ENCODE measurements at regions not wholly inside any gene's neighbourhood (a gene's known extent, or its start where the extent isn't known, plus 50 kb on each side); places are given as distances from the start of the nearest gene placed in this dataset.
"Not testable (repeated sequence)": the region's sequence is repeated elsewhere in the genome, so short reads cannot be mapped to it uniquely, and the experiment has no call there.

GRCh38 chr12:11446372-11446771 is 51.0 kb upstream of the PRB2 start:
- DNase-seq: no peak
- intact Hi-C loops (cut with DNase I): no loop called here

GRCh38 chr12:11457996-11458645 is 62.8 kb upstream of the PRB2 start:
- no peak for DNase-seq
- intact Hi-C loops (cut with DNase I): no loop called here

GRCh38 chr12:11460343-11461023 is 65.1 kb upstream of the PRB2 start:
- DNase-seq: no peak
- intact Hi-C loops (cut with DNase I): no loop called here

- no peak for DNase-seq
- intact Hi-C loops (cut with DNase I): no loop called here
Measured at GRCh38 chr12:11461433-11461832, 66.1 kb upstream of the PRB2 start.

- intact Hi-C loops (cut with DNase I): no loop called here
- DNase-seq: no peak
Measured at GRCh38 chr12:11477110-11477509, 81.7 kb upstream of the PRB2 start.

GRCh38 chr12:11482955-11483354 is 87.6 kb upstream of the PRB2 start:
- intact Hi-C loops (cut with DNase I): loop anchor here (10.0 kb wide), 1 partner anchor 718 kb away; no protein-coding TSS in a partner anchor
- no peak for DNase-seq

GRCh38 chr12:11486623-11487444 is 91.5 kb upstream of the PRB2 start:
- peak; percentile 44 to 90 (median 78) for DNase-seq
- intact Hi-C loops (cut with DNase I): loop anchor here (10.0 kb wide), 1 partner anchor 722 kb away; no protein-coding TSS in a partner anchor

- intact Hi-C loops (cut with DNase I): no loop called here
Measured at GRCh38 chr12:11496157-11496851, 100.9 kb upstream of the PRB2 start.

GRCh38 chr12:11497438-11497837 is 102.1 kb upstream of the PRB2 start:
- no peak for DNase-seq
- intact Hi-C loops (cut with DNase I): no loop called here

More at GRCh38 chr12:11496157-11496851, 100.9 kb upstream of the PRB2 start:
- DNase-seq: no peak

GRCh38 chr12:11497995-11498394 is 102.6 kb upstream of the PRB2 start:
- intact Hi-C loops (cut with DNase I): no loop called here
- no peak for DNase-seq

- DNase-seq; intact Hi-C loops (cut with DNase I): not testable (repeated sequence)
Measured at GRCh38 chr12:11498574-11498973, 103.2 kb upstream of the PRB2 start.

GRCh38 chr12:11499806-11500187 is 104.4 kb upstream of the PRB2 start:
- peak in 40 of 42 donors; percentile 8 to 77 (median 46) for DNase-seq

GRCh38 chr12:11500188-11500860 is 105.0 kb upstream of the PRB2 start:
- intact Hi-C loops (cut with DNase I): no loop called here
- peak; percentile 39 to 90 (median 76) for DNase-seq

More at GRCh38 chr12:11499806-11500187, 104.4 kb upstream of the PRB2 start:
- intact Hi-C loops (cut with DNase I): no loop called here

- DNase-seq: peak in 13 of 42 donors; percentile 10 to 78 (median 42)
- intact Hi-C loops (cut with DNase I): no loop called here
Measured at GRCh38 chr12:11500861-11501230, 105.5 kb upstream of the PRB2 start.

- intact Hi-C loops (cut with DNase I): no loop called here
- DNase-seq: peak in 1 of 42 donors; percentile 48
Measured at GRCh38 chr12:11508699-11509098, 113.3 kb upstream of the PRB2 start.

- intact Hi-C loops (cut with DNase I): no loop called here
- DNase-seq: no peak
Measured at GRCh38 chr12:11509326-11509725, 114.0 kb upstream of the PRB2 start.

GRCh38 chr12:11510671-11511070 is 115.3 kb upstream of the PRB2 start:
- intact Hi-C loops (cut with DNase I): no loop called here
- no peak for DNase-seq

- no peak for DNase-seq
- intact Hi-C loops (cut with DNase I): no loop called here
Measured at GRCh38 chr12:11513288-11513687, 117.9 kb upstream of the PRB2 start.

GRCh38 chr12:11517080-11517479 is 121.7 kb upstream of the PRB2 start:
- no peak for DNase-seq
- intact Hi-C loops (cut with DNase I): no loop called here

All from head of caudate nucleus (tissue), 42 donors.